GM12878 (cell line): ENCODE measurements at regions not wholly inside any gene's neighbourhood (a gene's known extent, or its start where the extent isn't known, plus 50 kb on each side); places are given as distances from the start of the nearest gene placed in this dataset.

Experiments
- ATAC-seq: fragments of 200-7000 bp; cut with Tn5 transposase; 3 replicates; pipeline ENCODE4 v1.9.1; 2020; ENCODE audit warnings: mild to moderate bottlenecking, moderate library complexity
- BruUV-seq: library from RNA; stranded (reverse); fragments of 400-500 nt; replicated peaks from 2 replicates; lab custom pipeline; 2021; lab: Mats Ljungman, UMichigan
- CTCF ChIA-PET: fragments of 300-600 bp; sonication (Branson Sonifier 250); formaldehyde crosslinking; extraction: SDS; loops from one replicate; lab custom pipeline; 2021; ENCODE audit warnings: inconsistent platforms; lab: Yijun Ruan, JAX
- POLR2A ChIA-PET: fragments of 350-600 bp; formaldehyde crosslinking; extraction: SDS; loops from one replicate; lab custom pipeline; 2021; ENCODE audit warnings: inconsistent platforms; lab: Charles Lee
- RAD21 ChIA-PET: fragments of 300-600 bp; sonication (Branson Sonifier 250); formaldehyde crosslinking; loops from one replicate; lab custom pipeline; 2023; ENCODE audit warnings: antibody characterized with exemption; ENCODE audit not compliant: unreplicated experiment; lab: Charles Lee
- SMC1A ChIA-PET: fragments of 300-600 bp; sonication (Branson Sonifier 250); formaldehyde crosslinking; loops from one replicate; lab custom pipeline; 2023; ENCODE audit not compliant: unreplicated experiment, uncharacterized antibody; lab: Charles Lee
- DNase-seq: peaks from one replicate; pipeline ENCODE4 v3.0.0-alpha.2; 2011; ENCODE audit warnings: low read depth, low spot score
- FAIRE-seq: peaks from 3 replicates; lab custom pipeline; 2011; peaks lifted over from hg19 to GRCh38; lab: Jason Lieb, UNC
- H2AFZ ChIP-seq: 2 replicates; pipeline ENCODE4 v1.6.0; 2011; ENCODE audit warnings: low read depth, low read length, control low read depth; ENCODE audit not compliant: control insufficient read depth
- H3K27ac ChIP-seq: 2 replicates; pipeline ENCODE4 v1.5.1; 2011; ENCODE audit warnings: control low read depth; ENCODE audit not compliant: control insufficient read depth, insufficient read depth
- H3K27me3 ChIP-seq, 2 experiments: replicated peaks in 1 of 2; 2 replicates each; pipeline versions ENCODE4 v1.6.0 to v1.6.1; 2011; ENCODE audit warnings: low read length in 1 of 2; ENCODE audit not compliant: control insufficient read depth in 2 of 2, insufficient read depth in 2 of 2
- H3K36me3 ChIP-seq, 2 experiments: 2 replicates each; pipeline ENCODE4 v1.5.1; 2011; ENCODE audit warnings: low read length in 1 of 2; ENCODE audit not compliant: control insufficient read depth in 2 of 2, insufficient read depth in 2 of 2
- H3K4me1 ChIP-seq: 2 replicates; pipeline ENCODE4 v1.6.1; 2011; ENCODE audit warnings: mild to moderate bottlenecking, low read length, moderate library complexity, mixed read lengths; ENCODE audit not compliant: control insufficient read depth, insufficient read depth
- H3K4me2 ChIP-seq: 2 replicates; pipeline ENCODE4 v1.6.0; 2011; ENCODE audit warnings: control low read depth; ENCODE audit not compliant: control insufficient read depth, insufficient read depth
- H3K4me3 ChIP-seq: fragments of 200-600 bp; sonication (generic); 2 replicates; pipeline ENCODE4 v1.5.1; 2016
- H3K79me2 ChIP-seq: 2 replicates; pipeline ENCODE4 v1.6.0; 2011; ENCODE audit warnings: low read length; ENCODE audit not compliant: control insufficient read depth, insufficient read depth
- H3K9ac ChIP-seq: 2 replicates; pipeline ENCODE4 v1.8.0; 2011; ENCODE audit warnings: low read length, control low read depth, mixed read lengths; ENCODE audit not compliant: control insufficient read depth, insufficient read depth
- H3K9me3 ChIP-seq: replicated peaks from 3 replicates; pipeline ENCODE4 v1.5.1; 2011; ENCODE audit warnings: mild to moderate bottlenecking, low read length; ENCODE audit not compliant: control insufficient read depth, insufficient read depth
- H4K20me1 ChIP-seq: 2 replicates; pipeline ENCODE4 v1.6.0; 2011; ENCODE audit not compliant: control insufficient read depth, insufficient read depth
- ATF2 ChIP-seq: IDR thresholded peaks from 2 replicates; pipeline ENCODE4 v1.6.1; 2012; ENCODE audit warnings: low read length, inconsistent platforms
- DPF2 ChIP-seq: fragments of 450-650 bp; IDR thresholded peaks from 2 replicates; pipeline ENCODE4 v1.6.1; 2017; ENCODE audit warnings: mild to moderate bottlenecking
- MEF2A ChIP-seq: IDR thresholded peaks from 2 replicates; pipeline ENCODE4 v1.6.1; 2011; ENCODE audit warnings: low read depth, mild to moderate bottlenecking, low read length, moderate library complexity; ENCODE audit not compliant: insufficient read depth
- MTA2 ChIP-seq: fragments of 450-650 bp; IDR thresholded peaks from 2 replicates; pipeline ENCODE4 v1.6.1; 2016; ENCODE audit warnings: low read depth, mild to moderate bottlenecking, moderate library complexity
- USF2 ChIP-seq: IDR thresholded peaks from 2 replicates; pipeline ENCODE4 v1.6.1; 2011; ENCODE audit warnings: low read depth, low read length, improper control_type of control experiment, borderline replicate concordance
- WGBS: methylation state at CpG from one replicate; pipeline ENCODE4 v1.1.6; 2016; ENCODE audit warnings: low lambda C conversion rate; ENCODE audit not compliant: insufficient replicate concordance, insufficient coverage; ENCODE audit errors: missing lambda C conversion rate; 5-methylcytosine and 5-hydroxymethylcytosine counted together
- in situ Hi-C: fragments of 300-500 bp; cut with MboI; formaldehyde crosslinking; loops from 9 replicates; pipeline ENCODE4 v1.14.3; 2018; ENCODE audit warnings: mixed read lengths
- intact Hi-C: fragments of 100-400 bp; cut with micrococcal nuclease; formaldehyde crosslinking; loops from one replicate; pipeline ENCODE4 v1.14.2; 2022; ENCODE audit not compliant: unreplicated experiment
- TF ChIP-seq, protein P1 (sequence below): IDR thresholded peaks from 2 replicates; pipeline ENCODE4 v1.6.1; 2011; ENCODE audit warnings: borderline replicate concordance, low read depth, mild to moderate bottlenecking, moderate library complexity, low read length; ENCODE audit not compliant: insufficient read depth, poor library complexity, severe bottlenecking

- TF ChIP-seq USF2: no peak
- TF ChIP-seq, protein P1, sequence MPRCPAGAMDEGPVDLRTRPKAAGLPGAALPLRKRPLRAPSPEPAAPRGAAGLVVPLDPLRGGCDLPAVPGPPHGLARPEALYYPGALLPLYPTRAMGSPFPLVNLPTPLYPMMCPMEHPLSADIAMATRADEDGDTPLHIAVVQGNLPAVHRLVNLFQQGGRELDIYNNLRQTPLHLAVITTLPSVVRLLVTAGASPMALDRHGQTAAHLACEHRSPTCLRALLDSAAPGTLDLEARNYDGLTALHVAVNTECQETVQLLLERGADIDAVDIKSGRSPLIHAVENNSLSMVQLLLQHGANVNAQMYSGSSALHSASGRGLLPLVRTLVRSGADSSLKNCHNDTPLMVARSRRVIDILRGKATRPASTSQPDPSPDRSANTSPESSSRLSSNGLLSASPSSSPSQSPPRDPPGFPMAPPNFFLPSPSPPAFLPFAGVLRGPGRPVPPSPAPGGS: no peak
- TF ChIP-seq MTA2: no peak
- TF ChIP-seq DPF2: no peak
- no peak for TF ChIP-seq MEF2A
Observed at GRCh38 chr14:50036637-50037036, 79.7 kb downstream of the VCPKMT start (continued).

GRCh38 chr14:50037240-50037639 is 79.1 kb downstream of the VCPKMT start:
- RAD21 ChIA-PET: interaction anchor here (0.8 to 7.2 kb wide), 17 partner anchors 11 to 179 kb away, joined by 3 to 110 read pairs (median 8); no protein-coding TSS in a partner anchor
- Histone ChIP-seq H3K9me3 (no peaks in the 10 kb centered on the region; the same call in 2 of the 3 replicates), H3K4me1 (peaks cover 48% of the 10 kb centered on the region), H3K79me2 (no peaks in the 10 kb centered on the region; the same call in 1 of the 2 replicates), H3K4me3 (no peak overlapping the region), H3K27ac (peak overlapping the region; percentile 96; the same call in 1 of the 2 replicates), H3K27me3 (no peaks in the 10 kb centered on the region), H4K20me1 (no peaks in the 10 kb centered on the region), H3K4me2 (no peak overlapping the region), H3K36me3 (no peaks in the 10 kb centered on the region), H3K9ac (0 out of 2 replicates have a peak overlapping the region, but pooled peaks have one; percentile 63), H2AFZ (no peak overlapping the region)
- ATAC-seq (no peak), FAIRE-seq (no peak), DNase-seq (no peak)
- WGBS: 95% methylated on average over 2 of the region's 2 CpGs
- no peak for TF ChIP-seq ATF2
- in situ Hi-C loops (no loop called here), intact Hi-C loops (no loop called here)
- POLR2A ChIA-PET: interaction anchor here (0.8 to 5.8 kb wide), 18 partner anchors 8 to 175 kb away, joined by 3 to 62 read pairs (median 8); partner anchors contain the start of gene ARF6
- no TSS peak for BruUV-seq
- CTCF ChIA-PET: interaction anchor here (0.8 to 6.0 kb wide), 21 partner anchors 8 to 185 kb away, joined by 3 to 68 read pairs (median 6); partner anchors contain the start of gene NEMF
- SMC1A ChIA-PET: interaction anchor here (0.8 to 6.0 kb wide), 20 partner anchors 9 to 174 kb away, joined by 3 to 96 read pairs (median 9); no protein-coding TSS in a partner anchor
